ENCODE measurements at regions not wholly inside any gene's neighbourhood (a gene's known extent, or its start where the extent isn't known, plus 50 kb on each side); places are given as distances from the start of the nearest gene placed in this dataset.

GRCh38 chr5:2052687-2053086, 170.0 kb upstream of the IRX4 start:
- TF ChIP-seq CTCF (IDR thresholded peaks at IDR 0.05; ENCODE audit: low read length): no peak
- TF ChIP-seq EZH2 (IDR thresholded peaks at IDR 0.05; ENCODE audit: borderline replicate concordance, low read length): no peak

Measured in OCI-LY1 (cell line).